Occipital lobe (tissue), 1 donor: ENCODE measurements at regions not wholly inside any gene's neighbourhood (a gene's known extent, or its start where the extent isn't known, plus 50 kb on each side); places are given as distances from the start of the nearest gene placed in this dataset.
A peak's percentile ranks its signal among the peaks of the same experiment; 100 is the strongest.
"Not testable (repeated sequence)": the region's sequence is repeated elsewhere in the genome, so short reads cannot be mapped to it uniquely, and the experiment has no call there.

Experiments
- DNase-seq: peaks from one replicate; lab custom pipeline; 2025; lab: John Stamatoyannopoulos, UW

- DNase-seq, result no peak
These were observed 143.9 kb upstream of the ASB18 start for GRCh38 chr2:236408090-236408489.

GRCh38 chr2:236408786-236409185 is 144.6 kb upstream of the ASB18 start:
- no peak for DNase-seq

GRCh38 chr2:236415684-236416444 is 151.7 kb upstream of the ASB18 start:
- DNase-seq, result no peak

- DNase-seq, result no peak
These were observed 152.5 kb upstream of the ACKR3 start for GRCh38 chr2:236417150-236417549.

DNA sequence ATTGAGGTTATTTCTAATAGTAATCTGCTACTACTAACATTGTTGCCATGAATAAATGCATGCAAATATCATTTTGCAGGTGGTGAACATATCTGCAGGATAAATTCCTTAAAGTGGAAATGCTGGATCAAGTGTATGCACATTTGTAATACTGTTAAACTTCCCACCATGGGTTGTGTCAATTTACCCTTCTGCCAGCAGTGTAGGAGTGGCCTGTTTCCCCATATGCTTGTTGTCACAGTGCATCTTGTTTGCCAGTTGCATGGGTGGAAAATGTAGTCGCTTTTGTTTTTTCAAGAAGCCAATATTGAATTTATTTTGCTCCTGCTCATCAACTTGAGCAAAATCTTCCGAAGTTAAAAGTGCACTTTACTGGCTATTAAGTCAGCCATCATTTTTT is 139.0 kb upstream of the ACKR3 start:
- DNase-seq, result no peak

DNA sequence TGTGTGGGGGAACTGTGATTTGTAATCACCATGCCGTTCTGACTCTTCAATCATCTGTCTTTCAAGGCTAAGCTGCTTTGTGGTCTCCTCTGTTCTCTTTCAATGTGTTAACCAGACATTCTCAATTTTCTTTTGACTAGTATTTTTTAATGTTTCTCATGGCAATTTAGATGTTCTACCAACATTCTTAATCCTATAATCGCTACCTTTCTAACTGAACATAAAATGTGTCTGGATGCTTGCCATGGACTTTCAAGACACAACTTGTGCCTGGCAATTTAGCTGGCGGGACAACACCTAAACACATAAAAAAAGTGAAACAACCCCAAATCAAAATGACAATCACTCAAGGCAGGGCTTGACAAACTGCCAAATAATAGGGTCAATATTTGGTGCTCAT is 135.0 kb upstream of the ACKR3 start:
- DNase-seq, result no peak

DNA sequence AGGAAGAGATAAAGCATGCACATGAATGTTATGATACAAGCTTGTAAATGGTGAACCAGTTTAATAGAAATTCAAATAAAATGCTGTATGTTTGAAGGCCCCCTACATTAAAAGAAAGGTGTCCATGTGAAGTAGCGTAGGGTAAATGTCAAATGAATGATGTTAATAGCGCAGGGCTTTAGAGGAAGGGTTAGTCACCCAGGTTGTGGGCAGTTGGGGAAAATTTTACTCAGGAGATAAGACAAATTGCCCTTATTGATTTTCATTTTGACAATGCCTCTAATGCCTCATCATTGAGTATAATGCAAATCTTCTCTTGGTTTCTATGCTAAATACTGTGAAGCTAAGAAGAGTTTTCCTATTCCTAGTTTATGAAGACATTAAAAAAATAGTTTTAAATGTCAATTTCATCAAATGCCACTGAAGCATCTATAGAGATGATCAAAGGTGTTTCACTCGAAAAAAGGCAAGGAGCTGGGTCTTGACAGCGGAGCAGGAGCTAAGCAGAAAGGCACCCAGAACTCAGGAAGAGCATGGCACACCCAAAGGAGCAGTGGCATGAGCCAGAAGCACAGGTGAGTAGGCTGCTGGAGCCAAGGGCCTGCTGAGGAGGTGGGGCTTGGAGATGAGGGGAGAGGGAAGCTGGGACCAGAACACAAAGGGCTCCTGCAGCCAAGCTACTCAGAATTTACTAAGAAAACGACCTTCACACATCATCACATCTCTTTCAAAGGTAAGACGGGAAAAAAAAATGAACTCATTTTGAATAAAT is 129.3 kb upstream of the ACKR3 start:
- no peak for DNase-seq

DNA sequence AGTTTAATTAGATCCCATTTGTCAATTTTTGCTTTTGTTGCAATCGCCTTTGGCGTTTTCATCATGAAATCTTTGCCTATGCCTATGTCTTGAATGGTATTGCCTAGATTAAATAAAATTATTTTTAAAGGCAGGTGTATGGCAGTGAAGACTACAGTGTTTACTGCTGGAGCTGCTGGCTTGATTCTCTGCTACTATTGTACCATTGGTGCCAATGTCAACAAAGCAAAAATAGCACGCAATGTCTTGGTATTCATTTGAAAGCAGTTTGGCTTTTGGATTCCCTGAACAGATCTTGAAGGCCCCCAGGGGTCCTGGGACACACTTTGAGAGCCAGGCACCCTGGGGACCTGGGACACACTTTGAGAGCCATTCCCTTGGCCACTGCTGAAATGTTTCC is 125.4 kb upstream of the ACKR3 start:
- DNase-seq, result no peak

DNA sequence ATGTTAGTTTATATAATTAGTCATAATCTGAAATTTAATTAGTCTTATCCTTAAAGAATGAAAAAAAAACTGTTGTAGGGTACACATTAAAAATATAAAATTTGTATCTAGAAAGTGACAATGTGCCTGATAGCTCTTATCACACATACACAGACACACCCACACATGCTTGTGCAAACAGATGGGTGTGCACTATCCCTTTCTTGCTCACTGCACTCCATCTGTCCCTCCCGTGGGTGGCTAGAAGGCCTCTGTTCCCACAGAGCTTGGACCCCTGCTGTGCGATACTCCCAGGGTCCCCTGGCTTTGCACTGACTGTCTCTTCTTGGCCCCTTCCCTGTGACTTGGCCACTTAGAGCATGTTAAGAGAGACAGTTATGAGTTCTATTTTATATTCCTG is 123.9 kb upstream of the ACKR3 start:
- DNase-seq, result no peak

DNA sequence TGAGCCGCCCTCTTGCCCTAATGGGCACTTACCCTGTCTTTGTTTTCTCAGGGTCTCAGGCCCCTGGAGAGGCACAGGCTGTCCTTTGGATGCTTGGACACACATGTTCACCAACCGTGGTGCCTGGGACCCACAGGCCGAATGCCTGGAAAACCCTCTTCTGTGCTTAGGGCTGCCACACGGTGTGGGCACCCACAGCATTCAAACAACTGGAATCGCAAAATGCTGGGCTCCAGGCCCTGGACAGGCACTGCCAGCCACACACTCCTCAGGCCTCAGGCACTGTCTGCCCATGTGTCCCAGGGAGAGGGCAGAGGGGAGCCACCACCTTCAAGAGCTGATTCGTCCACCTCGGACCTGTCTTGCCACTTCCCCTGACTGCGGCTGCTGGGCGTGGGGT is 123.1 kb upstream of the ACKR3 start:
- DNase-seq, result no peak

DNA sequence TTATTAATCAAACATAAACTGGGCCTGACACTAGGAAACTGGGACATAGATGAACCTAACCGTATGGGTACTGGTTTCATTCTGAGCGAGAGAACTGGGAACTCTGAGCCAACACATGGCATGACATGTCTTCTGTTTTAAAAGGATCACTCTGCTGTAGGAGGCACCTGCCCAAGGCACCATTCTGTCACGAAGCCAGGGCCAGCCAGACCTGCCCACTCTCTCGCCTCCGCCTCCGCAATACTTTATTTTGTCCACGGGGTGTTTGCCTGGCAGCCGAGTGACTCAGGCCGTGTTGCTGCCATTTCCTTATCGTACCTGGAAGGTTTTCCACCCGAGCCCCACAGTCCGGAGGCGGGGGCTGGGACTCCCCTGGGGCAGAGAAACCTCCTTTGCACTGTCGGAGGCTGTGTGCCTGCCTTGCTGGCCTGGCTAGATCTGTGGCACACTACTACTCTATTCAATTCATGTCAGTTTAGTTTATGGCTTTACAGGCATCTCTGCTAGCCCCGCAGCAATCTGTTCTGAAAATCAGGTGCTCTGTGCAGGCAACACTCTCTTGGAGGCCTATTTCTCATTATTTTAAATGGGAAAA is 120.4 kb upstream of the ACKR3 start:
- peak; percentile 50 for DNase-seq

DNA sequence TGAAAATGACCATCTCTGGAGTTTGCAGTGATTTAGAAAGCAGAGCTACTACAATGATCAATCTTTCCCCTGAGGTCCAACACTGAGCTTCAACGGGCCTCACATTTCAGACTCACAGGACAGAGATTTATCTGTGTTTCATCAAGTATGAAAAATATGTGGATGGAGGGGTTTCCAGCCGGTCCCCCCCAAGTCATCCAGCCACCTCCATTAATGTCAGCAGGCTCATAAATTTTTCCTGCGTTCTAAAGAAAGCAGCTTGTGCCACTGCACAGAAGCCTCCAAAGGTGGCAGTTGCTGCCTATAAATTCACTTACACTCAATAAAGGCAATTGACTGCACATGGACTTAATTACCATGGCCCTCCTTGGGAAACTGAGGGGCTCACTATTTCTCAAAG is 117.4 kb upstream of the ACKR3 start:
- DNase-seq, result no peak

- DNase-seq, result no peak
These were observed 115.5 kb upstream of the ACKR3 start for GRCh38 chr2:236454076-236454475.

- DNase-seq, result no peak
These were observed 110.2 kb upstream of the ACKR3 start for GRCh38 chr2:236459393-236459792.

GRCh38 chr2:236464140-236464539 is 105.5 kb upstream of the ACKR3 start:
- DNase-seq, result no peak

DNA sequence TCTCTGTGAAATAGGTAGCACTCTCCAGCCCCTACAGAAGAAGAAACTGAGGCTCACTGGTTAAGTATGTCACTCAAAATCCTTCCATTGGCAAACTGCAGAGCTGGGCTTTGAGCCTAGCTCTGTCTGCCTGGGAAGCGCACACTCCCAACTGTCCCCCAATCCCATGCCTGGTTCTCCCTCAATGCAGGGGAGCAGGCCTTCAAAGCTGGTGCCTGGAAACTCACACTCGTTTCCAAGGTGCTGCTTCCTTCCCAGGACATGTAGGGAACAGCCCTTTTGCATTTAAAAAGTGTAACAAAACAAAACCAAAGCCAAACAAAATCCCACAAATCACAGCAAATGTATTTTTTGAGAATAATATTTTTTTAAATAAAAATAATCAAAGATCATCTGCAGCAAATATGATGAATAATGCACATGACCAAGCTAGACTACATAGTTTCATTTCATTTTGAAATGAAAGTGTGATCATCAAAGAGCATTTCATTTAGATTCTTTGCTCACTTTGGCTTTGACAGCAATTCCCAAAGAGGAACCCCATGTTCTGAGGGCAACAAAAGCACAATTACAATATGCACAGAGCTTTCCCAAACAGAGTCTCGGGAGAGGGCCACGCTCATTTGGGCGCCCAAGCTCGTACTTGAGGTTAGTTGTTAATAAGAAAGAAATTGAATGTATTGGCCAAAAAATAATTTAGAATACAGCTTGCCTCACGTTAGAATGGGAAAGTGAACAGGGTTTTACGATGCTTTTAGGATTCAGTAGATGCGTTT is 96.7 kb upstream of the ACKR3 start:
- DNase-seq, result no peak

GRCh38 chr2:236473691-236474090 is 95.9 kb upstream of the ACKR3 start:
- DNase-seq, result no peak

DNA sequence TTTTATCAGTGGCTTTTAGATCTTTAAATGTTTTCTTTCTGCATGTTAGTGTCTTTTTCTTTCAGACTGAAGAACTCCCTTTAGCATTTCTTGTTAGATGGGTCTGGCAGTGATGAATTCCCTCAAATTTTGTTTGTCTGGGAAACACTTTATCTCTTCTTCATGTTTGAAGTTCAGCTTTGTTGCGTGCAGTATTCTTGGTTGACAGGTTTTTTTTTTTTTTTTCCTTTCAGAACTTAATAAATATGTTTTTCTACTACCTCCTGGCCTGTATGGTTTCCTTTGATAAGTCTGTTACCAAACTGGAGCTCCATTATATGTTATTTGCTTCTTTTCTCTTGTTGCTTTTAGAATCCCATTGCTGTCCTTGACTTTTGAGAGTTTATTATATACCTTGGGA is 89.8 kb upstream of the ACKR3 start:
- no peak for DNase-seq

GRCh38 chr2:236483102-236483501 is 86.5 kb upstream of the ACKR3 start:
- DNase-seq, result no peak

GRCh38 chr2:236485519-236485918 is 84.1 kb upstream of the ACKR3 start:
- DNase-seq, result no peak

DNA sequence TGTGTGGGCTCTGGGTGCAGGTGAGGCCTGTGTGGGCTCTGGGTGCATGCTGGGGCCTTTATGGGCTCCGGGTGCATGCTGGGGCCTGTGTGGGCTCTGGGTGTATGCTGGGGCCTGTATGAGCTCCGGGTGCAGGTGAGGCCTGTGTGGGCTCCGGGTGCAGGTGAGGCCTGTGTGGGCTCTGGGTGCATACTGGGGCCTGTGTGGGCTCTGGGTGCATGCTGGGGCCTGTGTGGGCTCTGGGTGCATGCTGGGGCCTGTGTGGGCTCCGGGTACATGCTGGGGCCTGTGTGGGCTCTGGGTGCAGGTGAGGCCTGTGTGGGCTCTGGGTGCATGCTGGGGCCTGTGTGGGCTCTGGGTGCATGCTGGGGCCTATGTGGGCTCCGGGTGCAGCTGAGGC is 80.5 kb upstream of the ACKR3 start:
- not testable (repeated sequence) for DNase-seq

DNA sequence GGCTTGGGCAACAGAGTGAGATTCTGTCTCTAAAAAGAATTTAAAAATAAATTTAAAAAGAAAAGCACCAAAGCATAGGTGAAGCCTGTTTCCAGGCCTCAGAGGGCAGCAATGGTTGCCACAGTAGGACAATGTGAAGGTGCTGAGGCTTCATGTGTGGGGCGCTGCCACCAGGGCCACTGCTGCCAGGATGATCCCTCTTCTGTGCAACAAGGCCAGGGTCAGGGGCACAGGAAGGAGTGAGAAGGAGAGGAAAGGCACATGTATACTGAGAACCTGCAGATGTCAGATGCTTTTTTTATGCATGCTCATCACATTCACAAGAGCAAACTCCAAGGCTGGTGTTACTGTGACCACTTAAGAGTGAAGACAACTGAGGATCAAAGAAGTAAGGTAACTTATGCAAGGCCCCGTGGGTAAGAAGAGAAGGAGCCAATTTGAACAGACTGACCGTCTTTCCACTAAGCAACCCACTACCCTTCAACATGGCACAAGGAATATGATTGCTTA is 79.7 kb upstream of the ACKR3 start:
- no peak for DNase-seq
